Lung (tissue), 11 donors: ENCODE measurements at regions not wholly inside any gene's neighbourhood (a gene's known extent, or its start where the extent isn't known, plus 50 kb on each side); places are given as distances from the start of the nearest gene placed in this dataset.
A peak's percentile ranks its signal among the peaks of the same experiment; 100 is the strongest.

Source experiments
- ATAC-seq: fragments of 200-7000 bp; cut with Tn5 transposase; one replicate; pipeline ENCODE4 v1.9.1; 2020; ENCODE audit warnings: moderate number of reproducible peaks; ENCODE audit not compliant: insufficient read depth, low FRiP score
- DNase-seq, 3 donors: peaks; one replicate each; pipeline ENCODE4 v3.0.0-alpha.2; 2013 to 2017
- H3K27ac ChIP-seq, 2 donors: one replicate each; pipeline ENCODE4 v1.5.1; 2013; ENCODE audit warnings: mild to moderate bottlenecking in 2 of 2, moderate library complexity in 2 of 2, control low read depth in 1 of 2, inconsistent platforms in 1 of 2, low read depth in 1 of 2, low read length in 1 of 2
- H3K27me3 ChIP-seq, 3 donors: one replicate each; pipeline ENCODE4 v1.5.1; 2013; ENCODE audit warnings: low read length in 2 of 3; ENCODE audit not compliant: control insufficient read depth in 3 of 3, insufficient read depth in 3 of 3
- H3K36me3 ChIP-seq, 4 donors: one replicate each; pipeline ENCODE4 v1.5.1; 2013; ENCODE audit warnings: low read length in 4 of 4, mild to moderate bottlenecking in 1 of 4, moderate library complexity in 1 of 4; ENCODE audit not compliant: control insufficient read depth in 4 of 4, insufficient read depth in 4 of 4
- H3K4me1 ChIP-seq, 5 donors: one replicate each; pipeline ENCODE4 v1.5.1; 2013; ENCODE audit warnings: low read length in 5 of 5, mild to moderate bottlenecking in 2 of 5, moderate library complexity in 1 of 5; ENCODE audit not compliant: control insufficient read depth in 5 of 5, insufficient read depth in 5 of 5
- H3K4me3 ChIP-seq: one replicate; pipeline ENCODE4 v1.5.1; 2013; ENCODE audit warnings: mild to moderate bottlenecking, control low read depth, moderate library complexity
- H3K9ac ChIP-seq, 2 donors: one replicate each; pipeline ENCODE4 v1.5.1; 2013; ENCODE audit warnings: low read length in 2 of 2, control low read depth in 1 of 2; ENCODE audit not compliant: insufficient read depth in 1 of 2
- H3K9me3 ChIP-seq, 4 donors: one replicate each; pipeline ENCODE4 v1.5.1; 2013; ENCODE audit warnings: low read length in 3 of 4, mild to moderate bottlenecking in 1 of 4, moderate library complexity in 1 of 4; ENCODE audit not compliant: control insufficient read depth in 4 of 4, insufficient read depth in 3 of 4
- CTCF ChIP-seq: IDR thresholded peaks from 2 replicates; pipeline ENCODE4 v1.5.1; 2012; ENCODE audit warnings: mild to moderate bottlenecking; ENCODE audit errors: control extremely low read depth, extremely low read depth
- WGBS, 2 donors: extraction: QIAGEN DNeasy Blood & Tissue Kit; methylation state at CpG; one replicate each; pipeline ENCODE4 v1.1.7; 2013; 5-methylcytosine and 5-hydroxymethylcytosine counted together
- donor health status: control.
- donor health status: control.
- donor health status: Bipolar disorder and iron deficiency.
- donor health status: healthy.
- donor health status: DM: yes; HTN: yes; CAD: no.

- ATAC-seq, result no peak
- H3K4me1 ChIP-seq, result peaks cover 0 to 17% (median 0%) of the 10 kb centered on the region in 5 donors
- DNase-seq, result no peak
- H3K27ac ChIP-seq, result no peak overlapping the region
- H3K4me3 ChIP-seq, result no peak overlapping the region
- WGBS, 2 donors, result 78 to 80% methylated on average over 2 of the region's 2 CpGs
- peaks cover 0 to 7% (median 0%) of the 10 kb centered on the region in 3 donors for H3K27me3 ChIP-seq
- H3K9me3 ChIP-seq, result no peaks in the 10 kb centered on the region
- TF ChIP-seq CTCF, result no peak
- no peaks in the 10 kb centered on the region for H3K36me3 ChIP-seq
- H3K9ac ChIP-seq, result no peak overlapping the region
Measured at GRCh38 chr11:123330948-123331347, 99.1 kb upstream of the GRAMD1B start.

- Histone ChIP-seq H3K36me3 (no peaks in the 10 kb centered on the region), H3K27ac (peak overlapping the region in 1 of 2 donors; percentile 22), H3K9me3 (no peaks in the 10 kb centered on the region), H3K9ac (no peak overlapping the region), H3K27me3 (peaks cover 0 to 7% (median 0%) of the 10 kb centered on the region in 3 donors), H3K4me1 (peaks cover 0 to 17% (median 0%) of the 10 kb centered on the region in 5 donors), H3K4me3 (no peak overlapping the region)
- TF ChIP-seq CTCF, result no peak
- WGBS, 2 donors, result 68 to 69% methylated on average over 2 of the region's 2 CpGs
- ATAC-seq (no peak), DNase-seq (no peak)
Measured at GRCh38 chr11:123330471-123330870, 99.6 kb upstream of the GRAMD1B start.

- ATAC-seq (no peak), DNase-seq (peak; percentile 18 to 29 (median 21))
- H3K9me3 ChIP-seq, result no peaks in the 10 kb centered on the region
- no peak overlapping the region for H3K4me3 ChIP-seq
- no peak for TF ChIP-seq CTCF
- H3K4me1 ChIP-seq, result peaks cover 0 to 17% (median 0%) of the 10 kb centered on the region in 5 donors
- H3K27ac ChIP-seq, result peak overlapping the region in 1 of 2 donors; percentile 22
- WGBS, 2 donors, result 41 to 70% methylated on average over 4 of the region's 4 CpGs
- H3K9ac ChIP-seq, result no peak overlapping the region
- H3K36me3 ChIP-seq, result no peaks in the 10 kb centered on the region
- peaks cover 0 to 7% (median 0%) of the 10 kb centered on the region in 3 donors for H3K27me3 ChIP-seq
Measured at GRCh38 chr11:123330071-123330470, 100.0 kb upstream of the GRAMD1B start.

- H3K9me3 ChIP-seq, result no peaks in the 10 kb centered on the region
- 45 to 57% methylated on average over 5 of the region's 5 CpGs for WGBS, 2 donors
- no peak for TF ChIP-seq CTCF
- peaks cover 0 to 10% (median 8%) of the 10 kb centered on the region in 3 donors for H3K27me3 ChIP-seq
- no peak overlapping the region for H3K27ac ChIP-seq
- no peaks in the 10 kb centered on the region for H3K36me3 ChIP-seq
- DNase-seq, result no peak
- no peak for ATAC-seq
- H3K4me3 ChIP-seq, result no peak overlapping the region
- peaks cover 0 to 17% (median 0%) of the 10 kb centered on the region in 5 donors for H3K4me1 ChIP-seq
- no peak overlapping the region for H3K9ac ChIP-seq
Measured at GRCh38 chr11:123328281-123328867, 101.7 kb upstream of the GRAMD1B start.
